IMR-90 (cell line): ENCODE measurements at regions not wholly inside any gene's neighbourhood (a gene's known extent, or its start where the extent isn't known, plus 50 kb on each side); places are given as distances from the start of the nearest gene placed in this dataset.

Source experiments
- ATAC-seq: fragments of 200-7000 bp; cut with Tn5 transposase; 2 replicates; pipeline ENCODE4 v1.9.1; 2020; ENCODE audit warnings: low read depth, mild to moderate bottlenecking, moderate library complexity
- BruUV-seq: library from RNA; stranded (reverse); fragments of 400-500 nt; replicated peaks from 2 replicates; lab custom pipeline; 2021; lab: Mats Ljungman, UMichigan
- CTCF ChIA-PET: fragments of 300-600 bp; formaldehyde crosslinking; extraction: SDS; loops from one replicate; lab custom pipeline; 2021; ENCODE audit warnings: antibody characterized with exemption; lab: Yijun Ruan, JAX
- POLR2A ChIA-PET: fragments of 300-600 bp; sonication (Branson Sonifier 250); formaldehyde crosslinking; loops from one replicate; lab custom pipeline; 2022; ENCODE audit warnings: antibody characterized with exemption; ENCODE audit not compliant: unreplicated experiment; lab: Charles Lee
- DNase-seq: peaks from one replicate; pipeline ENCODE4 v3.0.0; 2013
- H2AFZ ChIP-seq: replicated peaks from 2 replicates; pipeline ENCODE3; 2013; ENCODE audit warnings: low read length, mild to moderate bottlenecking; ENCODE audit not compliant: poor library complexity
- H2AK5ac ChIP-seq: 2 replicates; pipeline ENCODE4 v1.6.1; 2013; ENCODE audit warnings: low read depth, low read length, inconsistent platforms
- H2AK9ac ChIP-seq: replicated peaks from 2 replicates; pipeline ENCODE3; 2013; ENCODE audit warnings: mild to moderate bottlenecking, low read depth, low read length, moderate library complexity; ENCODE audit not compliant: poor library complexity
- H2BK120ac ChIP-seq: 2 replicates; pipeline ENCODE4 v1.6.1; 2013; ENCODE audit warnings: low read depth, low read length, inconsistent platforms
- H2BK15ac ChIP-seq: 3 replicates; pipeline ENCODE4 v1.6.1; 2013; ENCODE audit warnings: low read depth, low read length, inconsistent platforms
- H2BK20ac ChIP-seq: 2 replicates; pipeline ENCODE4 v1.6.1; 2013; ENCODE audit warnings: low read depth, mild to moderate bottlenecking, inconsistent platforms, low read length, moderate library complexity
- H2BK5ac ChIP-seq: 2 replicates; pipeline ENCODE4 v1.6.1; 2013; ENCODE audit warnings: mild to moderate bottlenecking, low read depth, low read length, inconsistent platforms; ENCODE audit not compliant: poor library complexity, severe bottlenecking
- H3K14ac ChIP-seq: replicated peaks from 2 replicates; pipeline ENCODE4 v1.6.1; 2013; ENCODE audit warnings: low read depth, low read length, inconsistent platforms
- H3K18ac ChIP-seq: 2 replicates; pipeline ENCODE4 v1.6.1; 2013; ENCODE audit warnings: low read depth, low read length, control low read depth
- H3K23ac ChIP-seq: 2 replicates; pipeline ENCODE4 v1.6.1; 2013; ENCODE audit warnings: low read depth, low read length, inconsistent platforms
- H3K27ac ChIP-seq: 2 replicates; pipeline ENCODE4 v1.5.1; 2013; ENCODE audit warnings: mild to moderate bottlenecking, control low read depth, low read length; ENCODE audit not compliant: insufficient read depth
- H3K27me3 ChIP-seq: 2 replicates; pipeline ENCODE4 v1.6.1; 2013; ENCODE audit warnings: low read length; ENCODE audit not compliant: control insufficient read depth, insufficient read depth
- H3K36me3 ChIP-seq: 2 replicates; pipeline ENCODE4 v1.6.1; 2013; ENCODE audit warnings: low read length, mixed read lengths; ENCODE audit not compliant: control insufficient read depth, insufficient read depth
- H3K4ac ChIP-seq: 2 replicates; pipeline ENCODE4 v1.6.1; 2013; ENCODE audit warnings: low read depth, low read length, inconsistent platforms
- H3K4me1 ChIP-seq: 2 replicates; pipeline ENCODE4 v1.6.1; 2013; ENCODE audit warnings: low read length, mixed read lengths; ENCODE audit not compliant: control insufficient read depth, insufficient read depth
- H3K4me2 ChIP-seq: 2 replicates; pipeline ENCODE4 v1.6.1; 2013; ENCODE audit warnings: low read depth, mild to moderate bottlenecking, control low read depth, low read length, moderate library complexity
- H3K4me3 ChIP-seq: 2 replicates; pipeline ENCODE4 v1.5.1; 2013; ENCODE audit warnings: low read depth, mild to moderate bottlenecking, control low read depth, low read length, moderate library complexity; ENCODE audit not compliant: insufficient read depth
- H3K56ac ChIP-seq: 2 replicates; pipeline ENCODE4 v1.6.1; 2013; ENCODE audit warnings: low read length, inconsistent platforms; ENCODE audit not compliant: insufficient read depth; ENCODE audit errors: extremely low read depth
- H3K79me1 ChIP-seq, 2 experiments: 2 replicates each; pipeline ENCODE4 v1.6.1; 2013; ENCODE audit warnings: low read length in 2 of 2, inconsistent platforms in 1 of 2, low read depth in 1 of 2
- H3K9ac ChIP-seq: 2 replicates; pipeline ENCODE4 v1.6.1; 2013; ENCODE audit warnings: low read depth, low read length, control low read depth
- H3K9me1 ChIP-seq: 2 replicates; pipeline ENCODE4 v1.6.1; 2013; ENCODE audit warnings: low read length, inconsistent platforms; ENCODE audit not compliant: insufficient read depth
- H3K9me3 ChIP-seq: 2 replicates; pipeline ENCODE4 v1.6.1; 2013; ENCODE audit warnings: low read length; ENCODE audit not compliant: control insufficient read depth, insufficient read depth
- H4K20me1 ChIP-seq: 2 replicates; pipeline ENCODE4 v1.6.1; 2013; ENCODE audit warnings: low read length, inconsistent platforms; ENCODE audit not compliant: insufficient read depth
- H4K5ac ChIP-seq: 2 replicates; pipeline ENCODE4 v1.6.1; 2013; ENCODE audit warnings: mild to moderate bottlenecking, low read depth, low read length, control low read depth
- H4K8ac ChIP-seq, 2 experiments: 2 replicates each; pipeline ENCODE4 v1.6.1; 2013; ENCODE audit warnings: low read depth in 2 of 2, low read length in 2 of 2, control low read depth in 1 of 2, inconsistent platforms in 1 of 2
- H4K91ac ChIP-seq: 2 replicates; pipeline ENCODE4 v1.6.1; 2013; ENCODE audit warnings: low read depth, low read length, inconsistent platforms; ENCODE audit not compliant: insufficient read depth
- MAFK ChIP-seq: IDR thresholded peaks from 2 replicates; pipeline ENCODE4 v1.6.1; 2012; ENCODE audit warnings: low read depth, low read length, improper control_type of control experiment
- SMC3 ChIP-seq: fragments of 150-350 bp; IDR thresholded peaks from 2 replicates; pipeline ENCODE4 v1.6.1; 2016; ENCODE audit warnings: low read depth, mild to moderate bottlenecking, antibody characterized with exemption, low read length, moderate library complexity
- WGBS, 2 experiments: methylation state at CpG; one replicate each; pipeline versions ENCODE4 v1.1.5 to v1.1.7; 2013; ENCODE audit warnings: missing lambda C conversion rate in 2 of 2; ENCODE audit not compliant: insufficient read length in 1 of 2; ENCODE audit errors: extremely low coverage in 2 of 2; 5-methylcytosine and 5-hydroxymethylcytosine counted together
- dilution Hi-C: fragments of 300-500 bp; cut with HindIII; formaldehyde crosslinking; loops from one replicate; pipeline ENCODE4 v1.14.3; 2018; ENCODE audit warnings: low sequenced_read_pairs; ENCODE audit not compliant: unreplicated experiment
- in situ Hi-C: fragments of 300-500 bp; cut with MboI; formaldehyde crosslinking; loops from 3 replicates; pipeline ENCODE4 v1.14.3; 2019; ENCODE audit warnings: low sequenced_read_pairs, inconsistent platforms, mixed read lengths
- intact Hi-C: fragments of 100-400 bp; cut with micrococcal nuclease; formaldehyde crosslinking; loops from 2 replicates; pipeline ENCODE4 v1.10.0; 2022
- TF ChIP-seq, protein P1 (sequence below): fragments of 150-350 bp; IDR thresholded peaks from 2 replicates; pipeline ENCODE4 v1.6.1; 2017; ENCODE audit warnings: mild to moderate bottlenecking, antibody characterized with exemption, low read length, low read depth

GRCh38 chr13:40125336-40125735, 469.9 kb downstream of the COG6 start:
- no peak overlapping the region for H3K4me2 ChIP-seq
- no peak overlapping the region for H3K4me3 ChIP-seq
- no peak overlapping the region for H3K14ac ChIP-seq
- H2BK5ac ChIP-seq = no peak overlapping the region
- H3K79me1 ChIP-seq = no peaks in the 10 kb centered on the region
- ChIA-PET CTCF (no interaction called here), POLR2A (no interaction called here)
- H3K4me1 ChIP-seq = no peaks in the 10 kb centered on the region
- H4K5ac ChIP-seq = no peak overlapping the region
- H3K27me3 ChIP-seq = no peaks in the 10 kb centered on the region
- H4K91ac ChIP-seq = no peak overlapping the region
- no peak overlapping the region for H2BK15ac ChIP-seq
- no peak overlapping the region for H3K23ac ChIP-seq
- no peaks in the 10 kb centered on the region for H3K9me1 ChIP-seq
- dilution Hi-C loops = no loop called here
- no peak overlapping the region for H3K18ac ChIP-seq
- no peaks in the 10 kb centered on the region for H4K20me1 ChIP-seq
- no peak for DNase-seq
- no TSS peak for BruUV-seq
- H3K9ac ChIP-seq = no peak overlapping the region
- H2AK5ac ChIP-seq = no peak overlapping the region
- H3K36me3 ChIP-seq = no peaks in the 10 kb centered on the region
- H4K8ac ChIP-seq = no peak overlapping the region
- H3K4ac ChIP-seq = no peak overlapping the region
- H3K56ac ChIP-seq = no peak overlapping the region
- in situ Hi-C loops = no loop called here
- H2AFZ ChIP-seq = no peak overlapping the region
- no peak for ATAC-seq
- H3K27ac ChIP-seq = no peak overlapping the region
- TF ChIP-seq SMC3 (no peak), MAFK (no peak)
- TF ChIP-seq, protein P1, sequence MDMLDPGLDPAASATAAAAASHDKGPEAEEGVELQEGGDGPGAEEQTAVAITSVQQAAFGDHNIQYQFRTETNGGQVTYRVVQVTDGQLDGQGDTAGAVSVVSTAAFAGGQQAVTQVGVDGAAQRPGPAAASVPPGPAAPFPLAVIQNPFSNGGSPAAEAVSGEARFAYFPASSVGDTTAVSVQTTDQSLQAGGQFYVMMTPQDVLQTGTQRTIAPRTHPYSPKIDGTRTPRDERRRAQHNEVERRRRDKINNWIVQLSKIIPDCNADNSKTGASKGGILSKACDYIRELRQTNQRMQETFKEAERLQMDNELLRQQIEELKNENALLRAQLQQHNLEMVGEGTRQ = no peak
- intact Hi-C loops = no loop called here
- H2AK9ac ChIP-seq = no peak overlapping the region
- no peak overlapping the region for H2BK20ac ChIP-seq
- 60% methylated on average over 1 of the region's 3 CpGs; no CpG with 5 or more reads in 1 of the 2 experiments for WGBS, 2 experiments
- peaks cover 2% of the 10 kb centered on the region; the same call in 1 of the 2 replicates for H3K9me3 ChIP-seq
- no peak overlapping the region for H2BK120ac ChIP-seq
